H9 (cell line): ENCODE measurements at regions not wholly inside any gene's neighbourhood (a gene's known extent, or its start where the extent isn't known, plus 50 kb on each side); places are given as distances from the start of the nearest gene placed in this dataset.

Experiments
- DNase-seq: peaks from one replicate; pipeline ENCODE4 v3.0.0-alpha.2; 2017
- H2AFZ ChIP-seq: one replicate; pipeline ENCODE4 v1.6.1; 2013; ENCODE audit warnings: mild to moderate bottlenecking, low read length, control low read depth, moderate library complexity
- H2AK5ac ChIP-seq: 2 replicates; pipeline ENCODE4 v1.6.1; 2013; ENCODE audit warnings: low read length, control low read depth, mixed read lengths; ENCODE audit not compliant: insufficient read length
- H2BK120ac ChIP-seq: one replicate; pipeline ENCODE4 v1.6.1; 2013; ENCODE audit warnings: low read depth, mild to moderate bottlenecking, low read length, control low read depth, inconsistent platforms; ENCODE audit not compliant: poor library complexity, severe bottlenecking
- H2BK12ac ChIP-seq: 2 replicates; pipeline ENCODE4 v1.6.1; 2013; ENCODE audit warnings: low read length, control low read depth, mixed read lengths, low read depth; ENCODE audit not compliant: insufficient read length
- H2BK15ac ChIP-seq: 2 replicates; pipeline ENCODE4 v1.6.1; 2013; ENCODE audit warnings: low read depth, low read length, control low read depth
- H2BK20ac ChIP-seq: one replicate; pipeline ENCODE4 v1.6.1; 2013; ENCODE audit warnings: low read depth, mild to moderate bottlenecking, low read length, control low read depth, inconsistent platforms; ENCODE audit not compliant: poor library complexity, severe bottlenecking
- H2BK5ac ChIP-seq: 2 replicates; pipeline ENCODE4 v1.6.1; 2013; ENCODE audit warnings: low read length, control low read depth, mixed read lengths; ENCODE audit not compliant: insufficient read length
- H3K14ac ChIP-seq: 2 replicates; pipeline ENCODE4 v1.6.1; 2013; ENCODE audit warnings: low read length, control low read depth; ENCODE audit not compliant: insufficient read depth
- H3K18ac ChIP-seq: 2 replicates; pipeline ENCODE4 v1.6.1; 2013; ENCODE audit warnings: low read depth, mild to moderate bottlenecking, mixed read lengths, low read length, control low read depth; ENCODE audit not compliant: insufficient read length
- H3K23ac ChIP-seq: 2 replicates; pipeline ENCODE4 v1.6.1; 2013; ENCODE audit warnings: low read length, control low read depth, mixed read lengths, low read depth; ENCODE audit not compliant: insufficient read length
- H3K23me2 ChIP-seq: 2 replicates; pipeline ENCODE4 v1.6.1; 2013; ENCODE audit warnings: low read depth, mild to moderate bottlenecking, mixed read lengths, low read length, control low read depth; ENCODE audit not compliant: insufficient read length, poor library complexity, severe bottlenecking
- H3K27ac ChIP-seq: 2 replicates; pipeline ENCODE4 v1.5.1; 2013; ENCODE audit warnings: low read length, control low read depth, mixed read lengths, low read depth; ENCODE audit not compliant: insufficient read length
- H3K27me3 ChIP-seq: 2 replicates; pipeline ENCODE4 v1.6.1; 2013; ENCODE audit warnings: low read length, control low read depth, inconsistent platforms; ENCODE audit not compliant: insufficient read depth
- H3K4ac ChIP-seq: 2 replicates; pipeline ENCODE4 v1.6.1; 2013; ENCODE audit warnings: low read depth, mild to moderate bottlenecking, control low read depth, inconsistent platforms, low read length, moderate library complexity
- H3K4me1 ChIP-seq: 2 replicates; pipeline ENCODE4 v1.6.1; 2013; ENCODE audit warnings: low read length, control low read depth, inconsistent platforms; ENCODE audit not compliant: insufficient read depth
- H3K4me2 ChIP-seq: 2 replicates; pipeline ENCODE4 v1.6.1; 2013; ENCODE audit warnings: low read length, control low read depth, mixed read lengths; ENCODE audit not compliant: insufficient read length, insufficient read depth
- H3K56ac ChIP-seq: 2 replicates; pipeline ENCODE4 v1.6.1; 2013; ENCODE audit warnings: low read depth, mild to moderate bottlenecking, mixed read lengths, low read length, control low read depth; ENCODE audit not compliant: insufficient read length
- H3K79me1 ChIP-seq: 2 replicates; pipeline ENCODE4 v1.6.1; 2013; ENCODE audit warnings: low read depth, mild to moderate bottlenecking, moderate library complexity, low read length, control low read depth, inconsistent platforms; ENCODE audit not compliant: insufficient read depth, poor library complexity, severe bottlenecking
- H3K79me2 ChIP-seq: 2 replicates; pipeline ENCODE4 v1.6.1; 2013; ENCODE audit warnings: low read length, control low read depth, inconsistent platforms; ENCODE audit not compliant: insufficient read depth
- H3K9ac ChIP-seq: 2 replicates; pipeline ENCODE4 v1.6.1; 2013; ENCODE audit warnings: low read length, control low read depth, mixed read lengths; ENCODE audit not compliant: insufficient read length; ENCODE audit errors: extremely low read depth
- H3K9me3 ChIP-seq: one replicate; pipeline ENCODE4 v1.6.1; 2013; ENCODE audit warnings: low read depth, low read length, inconsistent platforms; ENCODE audit not compliant: control insufficient read depth
- H3T11ph ChIP-seq: one replicate; pipeline ENCODE4 v1.6.1; 2013; ENCODE audit warnings: mild to moderate bottlenecking, low read length, control low read depth, inconsistent platforms
- H4K20me1 ChIP-seq: one replicate; pipeline ENCODE4 v1.6.1; 2013; ENCODE audit not compliant: control insufficient read depth, insufficient read length, insufficient read depth
- H4K5ac ChIP-seq: 2 replicates; pipeline ENCODE4 v1.6.1; 2013; ENCODE audit warnings: low read depth, mild to moderate bottlenecking, mixed read lengths, low read length, control low read depth; ENCODE audit not compliant: insufficient read length
- H4K8ac ChIP-seq: replicated peaks from 2 replicates; pipeline ENCODE4 v1.6.1; 2013; ENCODE audit warnings: low read length, control low read depth, mixed read lengths, low read depth; ENCODE audit not compliant: insufficient read length
- H4K91ac ChIP-seq: 2 replicates; pipeline ENCODE4 v1.6.1; 2013; ENCODE audit warnings: low read depth, mild to moderate bottlenecking, moderate library complexity, mixed read lengths, low read length, control low read depth; ENCODE audit not compliant: insufficient read length
- H3K27ac Mint-ChIP-seq, 3 experiments: 2 replicates in 2 of 3; 3 replicates in 1 of 3; pipeline ENCODE4 v1.8.0; 2020 to 2021; ENCODE audit warnings: mixed read lengths in 3 of 3, mild to moderate bottlenecking in 1 of 3, moderate library complexity in 1 of 3
- H3K27me3 Mint-ChIP-seq: 2 replicates; pipeline ENCODE4 v1.8.0; 2021; ENCODE audit warnings: low read depth, mild to moderate bottlenecking, moderate library complexity, mixed read lengths
- H3K36me3 Mint-ChIP-seq, 3 experiments: 2 replicates in 2 of 3; 3 replicates in 1 of 3; pipeline ENCODE4 v1.8.0; 2020 to 2021; ENCODE audit warnings: low read depth in 3 of 3, mixed read lengths in 3 of 3; ENCODE audit not compliant: insufficient read depth in 1 of 3
- H3K4me1 Mint-ChIP-seq, 2 experiments: 2 replicates each; pipeline ENCODE4 v1.8.0; 2020; ENCODE audit warnings: mixed read lengths in 2 of 2
- H3K4me3 Mint-ChIP-seq, 2 experiments: 2 replicates in 1 of 2; 3 replicates in 1 of 2; pipeline ENCODE4 v1.8.0; 2020 to 2021; ENCODE audit warnings: mild to moderate bottlenecking in 2 of 2, mixed read lengths in 2 of 2, moderate library complexity in 1 of 2
- H3K9me3 Mint-ChIP-seq, 2 experiments: 2 replicates in 1 of 2; 3 replicates in 1 of 2; pipeline ENCODE4 v1.8.0; 2020; ENCODE audit warnings: mild to moderate bottlenecking in 2 of 2, mixed read lengths in 2 of 2, moderate library complexity in 1 of 2
- CTCF ChIP-seq: fragments of 200-600 bp; sonication (generic); conservative IDR thresholded peaks from 3 replicates; pipeline ENCODE4 v1.8.0; 2021; ENCODE audit warnings: antibody characterized with exemption, mild to moderate bottlenecking
- WGBS: extraction: QIAGEN DNeasy Blood & Tissue Kit; methylation state at CpG from one replicate; pipeline ENCODE4 v1.1.7; 2013; ENCODE audit warnings: missing lambda C conversion rate, low lambda C conversion rate, mixed read lengths; ENCODE audit not compliant: insufficient read length; ENCODE audit errors: extremely low coverage; 5-methylcytosine and 5-hydroxymethylcytosine counted together

GRCh38 chr2:67724261-67724660 lies 327.1 kb downstream of the ETAA1 start:
- no CpG with 5 or more reads among the region's 2 CpGs for WGBS
- H4K91ac ChIP-seq: no peak overlapping the region
- no peak overlapping the region for H2BK5ac ChIP-seq
- peaks cover 7% of the 10 kb centered on the region for H3K9me3 ChIP-seq
- H3K4me2 ChIP-seq: no peak overlapping the region
- H3K56ac ChIP-seq: no peak overlapping the region
- H4K20me1 ChIP-seq: no peaks in the 10 kb centered on the region
- H3K27me3 Mint-ChIP-seq: peaks cover 1% of the 10 kb centered on the region; the same call in 1 of the 2 replicates
- no peaks in the 10 kb centered on the region for H3K27me3 ChIP-seq
- no peak overlapping the region for H4K5ac ChIP-seq
- no peak overlapping the region for H2BK12ac ChIP-seq
- H3K79me1 ChIP-seq: no peaks in the 10 kb centered on the region
- H3K79me2 ChIP-seq: no peaks in the 10 kb centered on the region
- no peak overlapping the region for H2BK120ac ChIP-seq
- no peak overlapping the region for H3K4me3 Mint-ChIP-seq
- no peak overlapping the region for H3K27ac ChIP-seq
- no peak for DNase-seq
- H3K36me3 Mint-ChIP-seq: peaks cover 0 to 11% (median 3%) of the 10 kb centered on the region in 3 experiments; a peak in 3 of 7 replicates
- H2BK15ac ChIP-seq: no peak overlapping the region
- no peak overlapping the region for H2AFZ ChIP-seq
- TF ChIP-seq CTCF: no peak
- H3K9me3 Mint-ChIP-seq: peaks cover 11% of the 10 kb centered on the region in 2 experiments
- no peak overlapping the region for H4K8ac ChIP-seq
- H3K18ac ChIP-seq: no peak overlapping the region
- H2BK20ac ChIP-seq: no peak overlapping the region
- no peak overlapping the region for H3K14ac ChIP-seq
- H3K9ac ChIP-seq: no peak overlapping the region
- no peak overlapping the region for H2AK5ac ChIP-seq
- no peaks in the 10 kb centered on the region for H3K4me1 Mint-ChIP-seq
- H3T11ph ChIP-seq: no peak overlapping the region
- H3K27ac Mint-ChIP-seq: no peak overlapping the region
- no peak overlapping the region for H3K23ac ChIP-seq
- H3K4ac ChIP-seq: no peak overlapping the region
- no peaks in the 10 kb centered on the region for H3K23me2 ChIP-seq
- no peaks in the 10 kb centered on the region for H3K4me1 ChIP-seq
